GM12878 (cell line): ENCODE measurements at regions not wholly inside any gene's neighbourhood (a gene's known extent, or its start where the extent isn't known, plus 50 kb on each side); places are given as distances from the start of the nearest gene placed in this dataset.

Experiments
- ATAC-seq: fragments of 200-7000 bp; cut with Tn5 transposase; 3 replicates; pipeline ENCODE4 v1.9.1; 2020; ENCODE audit warnings: mild to moderate bottlenecking, moderate library complexity
- BruUV-seq: library from RNA; stranded (reverse); fragments of 400-500 nt; replicated peaks from 2 replicates; lab custom pipeline; 2021; lab: Mats Ljungman, UMichigan
- CTCF ChIA-PET: fragments of 300-600 bp; sonication (Branson Sonifier 250); formaldehyde crosslinking; extraction: SDS; loops from one replicate; lab custom pipeline; 2021; ENCODE audit warnings: inconsistent platforms; lab: Yijun Ruan, JAX
- POLR2A ChIA-PET: fragments of 350-600 bp; formaldehyde crosslinking; extraction: SDS; loops from one replicate; lab custom pipeline; 2021; ENCODE audit warnings: inconsistent platforms; lab: Charles Lee
- RAD21 ChIA-PET: fragments of 300-600 bp; sonication (Branson Sonifier 250); formaldehyde crosslinking; loops from one replicate; lab custom pipeline; 2023; ENCODE audit warnings: antibody characterized with exemption; ENCODE audit not compliant: unreplicated experiment; lab: Charles Lee
- SMC1A ChIA-PET: fragments of 300-600 bp; sonication (Branson Sonifier 250); formaldehyde crosslinking; loops from one replicate; lab custom pipeline; 2023; ENCODE audit not compliant: unreplicated experiment, uncharacterized antibody; lab: Charles Lee
- DNase-seq: peaks from one replicate; pipeline ENCODE4 v3.0.0-alpha.2; 2011; ENCODE audit warnings: low read depth, low spot score
- FAIRE-seq: peaks from 3 replicates; lab custom pipeline; 2011; peaks lifted over from hg19 to GRCh38; lab: Jason Lieb, UNC
- H2AFZ ChIP-seq: 2 replicates; pipeline ENCODE4 v1.6.0; 2011; ENCODE audit warnings: low read depth, low read length, control low read depth; ENCODE audit not compliant: control insufficient read depth
- H3K27ac ChIP-seq: 2 replicates; pipeline ENCODE4 v1.5.1; 2011; ENCODE audit warnings: control low read depth; ENCODE audit not compliant: control insufficient read depth, insufficient read depth
- H3K27me3 ChIP-seq, 2 experiments: replicated peaks in 1 of 2; 2 replicates each; pipeline versions ENCODE4 v1.6.0 to v1.6.1; 2011; ENCODE audit warnings: low read length in 1 of 2; ENCODE audit not compliant: control insufficient read depth in 2 of 2, insufficient read depth in 2 of 2
- H3K36me3 ChIP-seq, 2 experiments: 2 replicates each; pipeline ENCODE4 v1.5.1; 2011; ENCODE audit warnings: low read length in 1 of 2; ENCODE audit not compliant: control insufficient read depth in 2 of 2, insufficient read depth in 2 of 2
- H3K4me1 ChIP-seq: 2 replicates; pipeline ENCODE4 v1.6.1; 2011; ENCODE audit warnings: mild to moderate bottlenecking, low read length, moderate library complexity, mixed read lengths; ENCODE audit not compliant: control insufficient read depth, insufficient read depth
- H3K4me2 ChIP-seq: 2 replicates; pipeline ENCODE4 v1.6.0; 2011; ENCODE audit warnings: control low read depth; ENCODE audit not compliant: control insufficient read depth, insufficient read depth
- H3K4me3 ChIP-seq: fragments of 200-600 bp; sonication (generic); 2 replicates; pipeline ENCODE4 v1.5.1; 2016
- H3K79me2 ChIP-seq: 2 replicates; pipeline ENCODE4 v1.6.0; 2011; ENCODE audit warnings: low read length; ENCODE audit not compliant: control insufficient read depth, insufficient read depth
- H3K9ac ChIP-seq: 2 replicates; pipeline ENCODE4 v1.8.0; 2011; ENCODE audit warnings: low read length, control low read depth, mixed read lengths; ENCODE audit not compliant: control insufficient read depth, insufficient read depth
- H3K9me3 ChIP-seq: replicated peaks from 3 replicates; pipeline ENCODE4 v1.5.1; 2011; ENCODE audit warnings: mild to moderate bottlenecking, low read length; ENCODE audit not compliant: control insufficient read depth, insufficient read depth
- H4K20me1 ChIP-seq: 2 replicates; pipeline ENCODE4 v1.6.0; 2011; ENCODE audit not compliant: control insufficient read depth, insufficient read depth
- ATF7 ChIP-seq: fragments of 450-650 bp; IDR thresholded peaks from 2 replicates; pipeline ENCODE4 v1.6.1; 2016; ENCODE audit warnings: low read depth, mild to moderate bottlenecking
- E4F1 ChIP-seq: fragments of 450-650 bp; IDR thresholded peaks from 2 replicates; pipeline ENCODE4 v1.6.1; 2018; ENCODE audit warnings: borderline replicate concordance, mild to moderate bottlenecking; ENCODE audit not compliant: partially characterized antibody
- ESRRA ChIP-seq: IDR thresholded peaks from 2 replicates; pipeline ENCODE4 v1.6.1; 2012; ENCODE audit warnings: mild to moderate bottlenecking, low read length, improper control_type of control experiment
- GABPA ChIP-seq: IDR thresholded peaks from 2 replicates; pipeline ENCODE4 v1.6.1; 2014; ENCODE audit warnings: antibody characterized with exemption, low read depth, mild to moderate bottlenecking, inconsistent platforms
- KDM1A ChIP-seq: fragments of 200-600 bp; sonication (generic); IDR thresholded peaks from 2 replicates; pipeline ENCODE4 v1.6.1; 2016; ENCODE audit warnings: borderline replicate concordance
- MTA3 ChIP-seq: IDR thresholded peaks from 2 replicates; pipeline ENCODE4 v1.6.1; 2012; ENCODE audit warnings: low read length, inconsistent platforms, borderline replicate concordance
- MYC ChIP-seq: IDR thresholded peaks from 2 replicates; pipeline ENCODE4 v1.6.1; 2011; ENCODE audit warnings: mild to moderate bottlenecking, low read length, moderate library complexity, inconsistent platforms; ENCODE audit not compliant: insufficient read depth, insufficient replicate concordance, insufficient read length, severe bottlenecking
- NBN ChIP-seq: fragments of 450-650 bp; IDR thresholded peaks from 2 replicates; pipeline ENCODE4 v1.6.1; 2016
- PAX5 ChIP-seq: IDR thresholded peaks from 2 replicates; pipeline ENCODE4 v1.6.1; 2011; ENCODE audit warnings: low read depth, low read length, borderline replicate concordance
- RELA ChIP-seq: fragments of 450-650 bp; IDR thresholded peaks from 2 replicates; pipeline ENCODE4 v1.8.0; 2014; ENCODE audit warnings: borderline replicate concordance; ENCODE audit not compliant: partially characterized antibody
- SIX5 ChIP-seq: IDR thresholded peaks from 2 replicates; pipeline ENCODE4 v1.6.1; 2011; ENCODE audit warnings: mild to moderate bottlenecking, low read depth, low read length, moderate library complexity; ENCODE audit not compliant: severe bottlenecking
- TAF1 ChIP-seq: IDR thresholded peaks from 2 replicates; pipeline ENCODE4 v1.6.1; 2011; ENCODE audit warnings: mild to moderate bottlenecking, low read depth, low read length, borderline replicate concordance
- ZBED1 ChIP-seq: IDR thresholded peaks from 2 replicates; pipeline ENCODE4 v1.6.1; 2016; ENCODE audit warnings: borderline replicate concordance
- WGBS: methylation state at CpG from one replicate; pipeline ENCODE4 v1.1.6; 2016; ENCODE audit warnings: low lambda C conversion rate; ENCODE audit not compliant: insufficient replicate concordance, insufficient coverage; ENCODE audit errors: missing lambda C conversion rate; 5-methylcytosine and 5-hydroxymethylcytosine counted together
- in situ Hi-C: fragments of 300-500 bp; cut with MboI; formaldehyde crosslinking; loops from 9 replicates; pipeline ENCODE4 v1.14.3; 2018; ENCODE audit warnings: mixed read lengths
- intact Hi-C: fragments of 100-400 bp; cut with micrococcal nuclease; formaldehyde crosslinking; loops from one replicate; pipeline ENCODE4 v1.14.2; 2022; ENCODE audit not compliant: unreplicated experiment
- TF ChIP-seq, protein P1 (sequence below): fragments of 150-350 bp; IDR thresholded peaks from 2 replicates; pipeline ENCODE4 v1.6.1; 2016; ENCODE audit warnings: low read depth, low read length
- TF ChIP-seq, protein P2 (sequence below): fragments of 450-650 bp; IDR thresholded peaks from 2 replicates; pipeline ENCODE4 v1.6.1; 2017; ENCODE audit warnings: mild to moderate bottlenecking, low read depth, inconsistent platforms; ENCODE audit not compliant: poor library complexity, severe bottlenecking

- TF ChIP-seq MTA3, result no peak
- TF ChIP-seq, all 136 proteins: peak for 0
These were observed 523.8 kb upstream of the SPHKAP start (continued) for GRCh38 chr2:228705318-228705717.

DNA sequence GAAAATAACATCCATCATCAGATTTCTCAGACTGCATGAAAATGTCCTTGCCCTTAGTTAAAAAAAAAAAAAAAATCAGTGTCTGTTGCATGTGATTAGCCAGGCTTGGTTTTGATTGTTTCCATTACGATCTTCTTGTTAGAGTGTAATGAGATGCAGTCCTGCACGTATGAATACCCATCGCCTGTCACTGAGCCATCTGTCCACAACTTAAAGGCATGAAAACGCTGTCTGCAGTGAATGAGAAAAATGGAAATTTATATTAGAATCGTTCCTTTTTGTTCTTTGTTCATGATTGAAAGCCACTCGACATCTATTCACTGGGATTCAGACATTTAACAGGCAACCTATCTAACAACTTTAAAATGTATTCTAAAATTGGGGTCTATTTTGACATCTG, 521.7 kb upstream of the SPHKAP start:
- Histone ChIP-seq H3K27ac (no peak overlapping the region), H3K4me3 (no peak overlapping the region), H2AFZ (no peak overlapping the region), H3K4me1 (no peaks in the 10 kb centered on the region), H3K9ac (no peak overlapping the region), H3K79me2 (no peaks in the 10 kb centered on the region), H3K36me3 (no peaks in the 10 kb centered on the region), H4K20me1 (no peaks in the 10 kb centered on the region), H3K4me2 (no peak overlapping the region), H3K9me3 (no peaks in the 10 kb centered on the region), H3K27me3 (no peaks in the 10 kb centered on the region)
- 15% methylated on average over 6 of the region's 6 CpGs for WGBS
- TF ChIP-seq KDM1A (no peak), GABPA (no peak), E4F1 (no peak), RELA (no peak), MYC (no peak), SIX5 (no peak), TAF1 (no peak), ZBED1 (no peak), NBN (no peak), PAX5 (no peak), ESRRA (no peak), ATF7 (no peak)
- TF ChIP-seq, protein P1, sequence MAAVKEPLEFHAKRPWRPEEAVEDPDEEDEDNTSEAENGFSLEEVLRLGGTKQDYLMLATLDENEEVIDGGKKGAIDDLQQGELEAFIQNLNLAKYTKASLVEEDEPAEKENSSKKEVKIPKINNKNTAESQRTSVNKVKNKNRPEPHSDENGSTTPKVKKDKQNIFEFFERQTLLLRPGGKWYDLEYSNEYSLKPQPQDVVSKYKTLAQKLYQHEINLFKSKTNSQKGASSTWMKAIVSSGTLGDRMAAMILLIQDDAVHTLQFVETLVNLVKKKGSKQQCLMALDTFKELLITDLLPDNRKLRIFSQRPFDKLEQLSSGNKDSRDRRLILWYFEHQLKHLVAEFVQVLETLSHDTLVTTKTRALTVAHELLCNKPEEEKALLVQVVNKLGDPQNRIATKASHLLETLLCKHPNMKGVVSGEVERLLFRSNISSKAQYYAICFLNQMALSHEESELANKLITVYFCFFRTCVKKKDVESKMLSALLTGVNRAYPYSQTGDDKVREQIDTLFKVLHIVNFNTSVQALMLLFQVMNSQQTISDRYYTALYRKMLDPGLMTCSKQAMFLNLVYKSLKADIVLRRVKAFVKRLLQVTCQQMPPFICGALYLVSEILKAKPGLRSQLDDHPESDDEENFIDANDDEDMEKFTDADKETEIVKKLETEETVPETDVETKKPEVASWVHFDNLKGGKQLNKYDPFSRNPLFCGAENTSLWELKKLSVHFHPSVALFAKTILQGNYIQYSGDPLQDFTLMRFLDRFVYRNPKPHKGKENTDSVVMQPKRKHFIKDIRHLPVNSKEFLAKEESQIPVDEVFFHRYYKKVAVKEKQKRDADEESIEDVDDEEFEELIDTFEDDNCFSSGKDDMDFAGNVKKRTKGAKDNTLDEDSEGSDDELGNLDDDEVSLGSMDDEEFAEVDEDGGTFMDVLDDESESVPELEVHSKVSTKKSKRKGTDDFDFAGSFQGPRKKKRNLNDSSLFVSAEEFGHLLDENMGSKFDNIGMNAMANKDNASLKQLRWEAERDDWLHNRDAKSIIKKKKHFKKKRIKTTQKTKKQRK, result no peak
- TF ChIP-seq, protein P2, sequence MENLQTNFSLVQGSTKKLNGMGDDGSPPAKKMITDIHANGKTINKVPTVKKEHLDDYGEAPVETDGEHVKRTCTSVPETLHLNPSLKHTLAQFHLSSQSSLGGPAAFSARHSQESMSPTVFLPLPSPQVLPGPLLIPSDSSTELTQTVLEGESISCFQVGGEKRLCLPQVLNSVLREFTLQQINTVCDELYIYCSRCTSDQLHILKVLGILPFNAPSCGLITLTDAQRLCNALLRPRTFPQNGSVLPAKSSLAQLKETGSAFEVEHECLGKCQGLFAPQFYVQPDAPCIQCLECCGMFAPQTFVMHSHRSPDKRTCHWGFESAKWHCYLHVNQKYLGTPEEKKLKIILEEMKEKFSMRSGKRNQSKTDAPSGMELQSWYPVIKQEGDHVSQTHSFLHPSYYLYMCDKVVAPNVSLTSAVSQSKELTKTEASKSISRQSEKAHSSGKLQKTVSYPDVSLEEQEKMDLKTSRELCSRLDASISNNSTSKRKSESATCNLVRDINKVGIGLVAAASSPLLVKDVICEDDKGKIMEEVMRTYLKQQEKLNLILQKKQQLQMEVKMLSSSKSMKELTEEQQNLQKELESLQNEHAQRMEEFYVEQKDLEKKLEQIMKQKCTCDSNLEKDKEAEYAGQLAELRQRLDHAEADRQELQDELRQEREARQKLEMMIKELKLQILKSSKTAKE, result no peak
- ATAC-seq (no peak), DNase-seq (no peak), FAIRE-seq (no peak)
- ChIA-PET RAD21 (no interaction called here), SMC1A (no interaction called here), POLR2A (no interaction called here), CTCF (interaction anchor here (0.6 kb wide), 1 partner anchor 762 kb away, joined by 3 read pairs; no protein-coding TSS in a partner anchor)
- in situ Hi-C loops, result no loop called here
- intact Hi-C loops, result no loop called here
- no TSS peak for BruUV-seq
